ENCODE measurements at regions not wholly inside any gene's neighbourhood (a gene's known extent, or its start where the extent isn't known, plus 50 kb on each side); places are given as distances from the start of the nearest gene placed in this dataset.
A peak's percentile ranks its signal among the peaks of the same experiment; 100 is the strongest.
"Not testable (repeated sequence)": the region's sequence is repeated elsewhere in the genome, so short reads cannot be mapped to it uniquely, and the experiment has no call there.

DNA sequence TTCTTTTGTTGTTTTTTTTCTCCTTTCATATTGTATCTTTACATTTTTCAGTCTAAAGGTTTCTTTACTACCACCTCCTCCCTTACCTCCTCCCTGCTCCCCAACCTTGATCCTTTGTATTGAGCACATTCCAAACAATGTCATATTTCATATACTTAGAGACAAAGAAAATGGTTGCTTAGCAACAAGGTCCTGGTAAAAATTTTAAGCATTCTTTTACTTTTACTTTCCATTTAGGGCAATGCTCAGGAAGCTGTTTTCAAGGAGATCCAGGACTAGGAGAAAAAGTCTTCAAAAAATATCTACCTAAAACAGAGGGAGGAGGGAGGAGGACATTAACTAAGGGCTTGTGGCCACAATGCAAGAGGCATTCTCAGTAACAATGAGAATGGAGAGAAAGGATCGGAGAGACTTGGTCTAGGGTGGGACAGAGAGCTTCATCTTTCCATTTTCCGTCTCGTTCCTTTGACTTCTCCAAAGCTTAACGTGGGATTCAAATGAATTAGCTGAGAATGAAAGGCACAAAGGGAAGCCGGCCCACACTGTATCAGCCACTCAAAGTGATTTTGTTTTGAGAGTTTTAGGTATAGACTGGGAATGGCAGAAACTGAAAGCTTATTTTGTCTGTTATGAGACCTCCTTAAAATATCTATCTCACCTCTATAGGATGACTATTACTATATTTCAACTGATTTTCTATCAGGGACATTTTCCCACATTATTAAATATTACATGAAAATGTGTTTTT is 455.7 kb downstream of the RAB38 start:
- DNase-seq (ENCODE audit: extremely low read depth in 1 of 11, low read depth in 9 of 11, low spot score in 4 of 11) = no peak

DNA sequence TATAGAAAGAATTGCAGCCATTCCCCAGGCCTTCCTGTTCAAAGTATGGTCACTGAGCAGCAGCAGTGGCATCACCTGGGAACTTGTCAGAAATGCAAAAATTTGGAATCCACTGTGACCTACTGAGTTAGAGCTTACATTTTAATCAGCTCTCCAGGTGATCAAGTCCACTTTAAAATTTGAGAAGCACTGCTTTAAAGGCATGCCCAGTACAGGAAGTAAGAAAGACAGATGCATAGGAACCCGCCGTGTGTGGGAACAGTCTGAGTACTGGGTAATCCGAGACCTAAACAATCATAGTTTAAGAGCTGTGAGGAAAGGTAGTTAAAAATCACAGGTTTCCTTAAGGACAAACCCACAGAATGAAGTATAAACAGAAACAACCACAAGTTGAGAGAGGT is 462.4 kb downstream of the RAB38 start:
- peak in 3 of 11 donors; percentile 8 to 34 (median 19) for DNase-seq (ENCODE audit: extremely low read depth in 1 of 11, low read depth in 9 of 11, low spot score in 4 of 11)

- no peak for DNase-seq (ENCODE audit: extremely low read depth in 1 of 11, low read depth in 9 of 11, low spot score in 4 of 11)
Measured at GRCh38 chr11:87712391-87712790, 462.9 kb downstream of the RAB38 start.

- not testable (repeated sequence) for DNase-seq (ENCODE audit: extremely low read depth in 1 of 11, low read depth in 9 of 11, low spot score in 4 of 11)
Measured at GRCh38 chr11:87703589-87703988, 471.7 kb downstream of the RAB38 start.

DNA sequence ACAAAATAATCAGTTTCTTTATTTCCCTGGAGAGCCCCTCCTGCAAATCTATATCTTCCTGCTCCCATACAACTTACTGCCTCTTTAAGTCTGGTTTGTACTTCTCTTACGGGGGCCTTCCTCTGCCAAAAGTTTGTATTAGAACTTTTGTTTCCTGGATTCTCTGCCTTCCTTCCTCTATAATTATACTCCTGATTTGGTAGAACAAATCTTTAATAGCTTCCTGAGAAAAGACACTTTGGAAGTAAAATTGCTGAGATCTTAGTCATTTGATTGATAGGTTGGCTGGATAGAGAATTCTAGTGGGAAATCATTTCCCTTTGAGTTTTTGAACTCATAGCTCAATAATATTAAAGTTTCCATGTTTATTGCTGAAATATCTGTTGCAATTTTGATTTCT is 499.2 kb downstream of the RAB38 start:
- DNase-seq (ENCODE audit: extremely low read depth in 1 of 11, low read depth in 9 of 11, low spot score in 4 of 11) = no peak

GRCh38 chr11:87666730-87667129 is 508.5 kb downstream of the RAB38 start:
- DNase-seq (ENCODE audit: extremely low read depth in 1 of 11, low read depth in 9 of 11, low spot score in 4 of 11) = no peak

- no peak for DNase-seq (ENCODE audit: extremely low read depth in 1 of 11, low read depth in 9 of 11, low spot score in 4 of 11)
Measured at GRCh38 chr11:87662287-87662686, 513.0 kb downstream of the RAB38 start.

- no peak for DNase-seq (ENCODE audit: extremely low read depth in 1 of 11, low read depth in 9 of 11, low spot score in 4 of 11)
Measured at GRCh38 chr11:87660926-87661660, 514.1 kb downstream of the RAB38 start.

- DNase-seq (ENCODE audit: extremely low read depth in 1 of 11, low read depth in 9 of 11, low spot score in 4 of 11) = no peak
Measured at GRCh38 chr11:87659807-87660206, 515.4 kb downstream of the RAB38 start.

DNA sequence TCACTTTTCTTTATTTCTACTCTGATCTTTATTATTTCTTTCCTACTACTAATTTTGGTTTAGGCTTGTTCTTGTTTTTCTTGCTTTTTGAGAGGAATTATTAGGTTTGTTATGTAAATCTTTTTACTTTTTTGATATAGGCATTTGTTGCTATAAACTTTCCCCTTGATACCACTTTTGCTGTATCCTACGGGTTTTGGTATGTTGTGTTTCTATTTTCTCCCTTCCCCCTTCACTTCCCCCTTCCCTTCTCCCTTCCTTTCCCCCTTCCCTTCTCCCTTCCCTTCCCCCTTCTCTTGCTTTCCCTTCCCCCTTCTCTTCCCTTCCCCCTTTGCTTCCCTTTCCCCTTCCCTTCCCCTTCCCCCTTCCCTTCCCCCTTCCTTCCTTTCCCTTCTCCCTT is 529.6 kb downstream of the RAB38 start:
- DNase-seq (ENCODE audit: extremely low read depth in 1 of 11, low read depth in 9 of 11, low spot score in 4 of 11) = no peak

DNA sequence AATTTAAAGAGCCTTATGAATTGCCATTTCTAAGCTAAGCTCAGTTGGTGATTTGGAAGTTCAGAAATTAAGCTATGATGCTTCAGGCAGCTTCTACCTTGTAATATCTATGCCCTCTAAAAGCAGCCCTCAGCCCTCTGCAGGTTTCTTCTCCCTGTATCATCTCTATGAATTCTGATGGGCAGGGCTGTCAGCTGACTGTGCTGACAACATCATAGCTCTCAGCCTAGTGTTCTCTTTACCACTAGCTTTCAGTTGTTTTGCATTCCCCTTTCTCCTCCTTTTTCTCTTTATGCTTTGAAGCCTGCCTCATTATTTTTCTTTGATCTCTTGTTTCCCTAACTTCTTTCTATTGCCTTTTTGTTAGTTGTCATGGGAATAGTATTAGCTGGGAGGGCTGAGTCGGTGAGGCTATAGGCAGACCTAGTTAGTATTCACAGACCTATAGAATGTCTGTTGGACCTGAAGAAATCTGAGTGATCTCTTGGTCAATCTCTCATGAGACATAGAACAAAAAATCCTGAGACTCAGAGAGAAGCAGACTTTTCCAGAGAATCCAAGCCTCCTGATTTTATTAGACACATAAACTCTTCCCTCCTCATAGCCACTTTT is 535.4 kb downstream of the RAB38 start:
- no peak for DNase-seq (ENCODE audit: extremely low read depth in 1 of 11, low read depth in 9 of 11, low spot score in 4 of 11)

DNA sequence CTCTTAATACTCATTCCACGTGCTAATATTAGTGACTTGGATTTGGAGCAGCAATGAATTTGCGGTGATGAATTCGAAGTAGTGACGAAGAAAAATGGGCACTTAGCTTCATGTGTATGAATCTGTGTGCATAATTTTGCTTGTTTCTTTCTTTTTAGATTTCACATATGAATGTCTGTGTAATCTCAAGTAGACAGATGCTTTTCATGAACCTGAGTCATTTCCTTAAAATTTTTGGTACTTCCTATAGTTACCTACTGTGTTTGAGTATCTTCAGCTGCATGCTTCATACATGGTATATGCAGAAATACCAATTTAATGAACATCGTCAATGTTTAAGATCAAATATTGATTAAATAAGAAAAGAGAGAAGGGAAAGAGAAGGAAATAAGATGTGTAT is 540.2 kb downstream of the RAB38 start:
- no peak for DNase-seq (ENCODE audit: extremely low read depth in 1 of 11, low read depth in 9 of 11, low spot score in 4 of 11)

DNA sequence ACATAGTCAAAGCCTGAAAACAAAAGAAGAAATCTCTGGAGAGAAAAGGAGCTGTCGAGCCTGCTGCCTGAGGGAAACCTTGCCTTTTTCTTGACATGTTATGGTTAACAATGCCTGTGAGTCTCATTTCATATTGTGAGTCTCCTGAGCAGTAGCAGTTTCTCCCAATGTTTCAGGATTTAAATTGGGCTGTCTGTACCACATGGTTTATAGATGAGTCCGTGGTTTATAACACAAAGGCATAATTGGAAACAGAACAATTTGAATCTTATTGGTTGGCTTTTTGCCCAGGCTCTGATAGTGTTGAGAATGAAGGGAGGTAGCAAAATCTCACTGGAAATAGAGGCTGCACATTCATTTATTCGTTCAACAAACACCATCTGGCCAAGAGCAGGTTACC is 540.9 kb downstream of the RAB38 start:
- no peak for DNase-seq (ENCODE audit: extremely low read depth in 1 of 11, low read depth in 9 of 11, low spot score in 4 of 11)

DNA sequence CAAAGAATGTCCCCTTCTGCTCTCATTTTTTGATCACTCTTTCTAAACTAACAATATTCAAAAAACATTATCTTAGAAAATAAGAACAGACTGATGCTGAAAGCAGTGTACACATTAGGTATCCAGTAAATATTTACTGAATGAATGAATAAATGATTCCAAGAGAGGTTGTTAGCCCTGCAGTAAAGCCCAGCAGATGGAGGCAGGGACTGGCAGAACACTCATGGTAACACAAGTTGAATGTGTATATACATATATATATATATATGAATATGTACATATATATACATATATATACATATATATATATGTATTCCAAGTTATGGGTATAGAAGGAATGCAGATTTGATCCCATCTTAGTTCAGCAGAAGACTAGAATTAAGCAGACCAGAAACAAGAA is 546.3 kb downstream of the RAB38 start:
- no peak for DNase-seq (ENCODE audit: extremely low read depth in 1 of 11, low read depth in 9 of 11, low spot score in 4 of 11)

GRCh38 chr11:87628026-87628580 is 547.1 kb downstream of the RAB38 start:
- peak in 1 of 11 donors; percentile 8 for DNase-seq (ENCODE audit: extremely low read depth in 1 of 11, low read depth in 9 of 11, low spot score in 4 of 11)

GRCh38 chr11:87623531-87624365 is 551.5 kb downstream of the RAB38 start:
- not testable (repeated sequence) for DNase-seq (ENCODE audit: extremely low read depth in 1 of 11, low read depth in 9 of 11, low spot score in 4 of 11)

- no peak for DNase-seq (ENCODE audit: extremely low read depth in 1 of 11, low read depth in 9 of 11, low spot score in 4 of 11)
Measured at GRCh38 chr11:87616511-87616910, 558.7 kb downstream of the RAB38 start.

GRCh38 chr11:87604350-87604749 is 566.6 kb downstream of the TMEM135 start:
- no peak for DNase-seq (ENCODE audit: extremely low read depth in 1 of 11, low read depth in 9 of 11, low spot score in 4 of 11)

DNA sequence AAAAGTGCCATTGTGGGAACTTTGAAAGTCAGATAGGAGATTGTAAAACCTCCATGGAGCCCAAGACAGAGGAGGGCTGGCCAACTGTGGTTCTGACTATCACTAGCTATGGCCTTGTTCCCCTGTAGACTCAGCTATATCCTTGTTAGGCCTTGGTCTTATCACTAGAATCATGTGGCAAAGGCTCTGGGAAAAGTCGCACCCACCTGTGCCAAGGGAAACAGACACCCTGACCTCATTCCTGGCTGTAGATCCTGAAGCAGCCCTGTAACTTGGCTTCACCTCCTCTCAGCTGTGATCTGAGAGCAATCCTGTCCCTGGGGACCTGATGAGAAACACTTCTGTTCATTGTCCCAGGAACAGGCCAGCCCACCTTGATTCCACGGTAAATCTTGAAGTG is 566.2 kb downstream of the TMEM135 start:
- no peak for DNase-seq (ENCODE audit: extremely low read depth in 1 of 11, low read depth in 9 of 11, low spot score in 4 of 11)

Measured in renal cortex interstitium (tissue), 11 donors.